Stomach (tissue), 8 donors: ENCODE measurements at regions not wholly inside any gene's neighbourhood (a gene's known extent, or its start where the extent isn't known, plus 50 kb on each side); places are given as distances from the start of the nearest gene placed in this dataset.

Experiments
- DNase-seq, 2 donors: peaks; one replicate each; pipeline versions ENCODE4 v3.0.0 to v3.0.0-alpha.2; 2013 to 2019
- H3K27ac ChIP-seq, 5 donors: fragments of 200-600 bp in 4 of 5; sonication (generic) in 4 of 5; one replicate each; pipeline ENCODE4 v1.5.1; 2013 to 2019; ENCODE audit warnings: mild to moderate bottlenecking in 1 of 5, moderate library complexity in 1 of 5
- H3K27me3 ChIP-seq, 3 donors: fragments of 200-600 bp; sonication (generic); one replicate each; pipeline ENCODE4 v1.5.1; 2017 to 2019; ENCODE audit warnings: mixed run types in 1 of 3
- H3K36me3 ChIP-seq, 4 donors: fragments of 200-600 bp; sonication (generic); 1 replicate in 3 of 4; 2 replicates in 1 of 4; pipeline ENCODE4 v1.5.1; 2016 to 2019
- H3K4me1 ChIP-seq, 4 donors: fragments of 200-600 bp; sonication (generic); one replicate each; pipeline ENCODE4 v1.5.1; 2016 to 2019
- H3K4me3 ChIP-seq, 4 donors: fragments of 200-600 bp; sonication (generic) in 3 of 4; one replicate each; pipeline ENCODE4 v1.5.1; 2016 to 2019; ENCODE audit warnings: mild to moderate bottlenecking in 1 of 4
- H3K9me3 ChIP-seq, 4 donors: fragments of 200-600 bp; sonication (generic); one replicate each; pipeline ENCODE4 v1.5.1; 2016 to 2019
- CTCF ChIP-seq, 7 experiments: fragments of 450-650 bp in 4 of 7; fragments of 200-600 bp in 3 of 7; sonication (generic) in 3 of 7; IDR thresholded peaks; one replicate each; pipeline ENCODE4 v1.5.1; 2016 to 2019; ENCODE audit warnings: antibody characterized with exemption in 7 of 7, control low read depth in 2 of 7, mild to moderate bottlenecking in 1 of 7
- EP300 ChIP-seq: sonication (generic); formaldehyde crosslinking; IDR thresholded peaks from one replicate; pipeline ENCODE4 v1.6.1; 2017; ENCODE audit warnings: antibody characterized with exemption
- POLR2A ChIP-seq, 4 donors: fragments of 450-650 bp; IDR thresholded peaks; one replicate each; pipeline ENCODE4 v1.6.1; 2016; ENCODE audit warnings: antibody characterized with exemption in 4 of 4, control low read depth in 2 of 4, mild to moderate bottlenecking in 1 of 4, moderate library complexity in 1 of 4
- POLR2AphosphoS5 ChIP-seq, 3 donors: sonication (generic); formaldehyde crosslinking; IDR thresholded peaks; one replicate each; pipeline ENCODE4 v1.6.1; 2016; ENCODE audit warnings: antibody characterized with exemption in 3 of 3
- WGBS, 5 donors: extraction: QIAGEN DNeasy Blood & Tissue Kit in 3 of 5; methylation state at CpG; one replicate each; pipeline versions ENCODE4 v1.1.5 to v1.1.7; 2013 to 2018; 5-methylcytosine and 5-hydroxymethylcytosine counted together
- intact Hi-C: fragments of 100-400 bp; cut with DNase I; formaldehyde crosslinking; loops from one replicate; pipeline ENCODE4 v1.15.1; 2023; ENCODE audit warnings: low total_unique reads
- donor health status: healthy with polysubstance abuse.
- donor health status: Bipolar disorder and iron deficiency.
- donor health status: healthy.

DNA sequence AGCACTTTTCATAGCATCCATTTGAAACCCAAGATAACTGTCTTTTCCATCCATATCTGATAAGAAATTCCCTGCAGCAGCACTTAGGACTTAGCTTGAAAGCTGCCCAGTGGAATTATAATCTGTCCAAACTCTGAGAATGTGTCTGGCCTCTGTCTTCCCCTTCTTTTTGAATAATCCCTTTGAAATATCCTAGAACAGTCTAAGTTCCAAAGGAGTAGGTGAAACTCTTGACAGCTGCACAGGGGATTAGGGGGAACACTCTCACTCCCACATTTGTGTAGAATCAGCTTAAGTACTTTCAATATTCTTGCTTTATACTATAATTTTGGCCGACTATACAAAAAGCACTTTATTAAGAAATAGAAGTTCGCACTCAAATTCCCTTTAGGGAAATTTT, 157.7 kb downstream of the PAPSS1 start:
- TF ChIP-seq POLR2A (IDR thresholded peaks at IDR 0.05) (no peak), POLR2AphosphoS5 (IDR thresholded peaks at IDR 0.05) (no peak), CTCF (IDR thresholded peaks at IDR 0.05) (no peak), EP300 (no peak)

DNA sequence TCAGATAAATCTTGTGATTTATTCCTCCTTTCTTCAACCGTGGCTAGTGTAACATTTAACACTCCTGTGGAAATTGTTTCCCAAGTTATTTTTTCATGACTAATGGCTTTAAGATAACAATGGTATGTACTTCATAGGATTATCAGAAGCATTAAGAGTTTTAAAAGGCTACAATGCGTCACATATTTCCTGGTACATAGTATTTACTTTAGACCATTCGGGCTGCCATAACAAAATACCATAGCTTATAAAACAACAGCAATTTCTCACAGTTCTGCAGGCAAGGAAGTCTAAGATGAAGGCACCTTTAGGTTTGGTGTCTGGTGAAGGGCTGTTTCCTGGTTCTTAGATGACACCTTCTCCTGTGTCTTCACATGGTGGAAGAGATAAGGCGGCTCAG, 158.6 kb downstream of the PAPSS1 start:
- H3K27me3 ChIP-seq = no peaks in the 10 kb centered on the region
- TF ChIP-seq POLR2AphosphoS5 (IDR thresholded peaks at IDR 0.05) = peak in 1 of 3 donors; percentile 35
- TF ChIP-seq POLR2A (IDR thresholded peaks at IDR 0.05) = no peak
- peaks cover 0 to 5% (median 0%) of the 10 kb centered on the region in 4 donors for H3K4me1 ChIP-seq
- H3K27ac ChIP-seq = peak overlapping the region in 3 of 5 donors; percentile 3 to 47 (median 43)
- intact Hi-C loops = no loop called here
- 35 to 57% (median 39%) methylated on average over 4 of the region's 4 CpGs for WGBS, 5 donors
- H3K9me3 ChIP-seq = peaks cover 0 to 18% (median 10%) of the 10 kb centered on the region in 4 donors
- peak in 1 of 2 donors; percentile 35 for DNase-seq
- no peak overlapping the region for H3K4me3 ChIP-seq
- H3K36me3 ChIP-seq = no peaks in the 10 kb centered on the region

More for the DNA sequence above, 157.7 kb downstream of the PAPSS1 start:
- intact Hi-C loops = no loop called here
- 92 to 97% (median 95%) methylated on average over 2 of the region's 2 CpGs for WGBS, 5 donors
- Histone ChIP-seq H3K4me1 (peaks cover 0 to 5% (median 0%) of the 10 kb centered on the region in 4 donors), H3K36me3 (no peaks in the 10 kb centered on the region), H3K27ac (peak overlapping the region in 1 of 5 donors; percentile 16), H3K9me3 (peaks cover 0 to 23% (median 10%) of the 10 kb centered on the region in 4 donors), H3K27me3 (no peaks in the 10 kb centered on the region), H3K4me3 (no peak overlapping the region)
- no peak for DNase-seq

GRCh38 chr4:107559653-107560052, 160.4 kb downstream of the PAPSS1 start:
- H3K27me3 ChIP-seq = no peaks in the 10 kb centered on the region
- no peak overlapping the region for H3K4me3 ChIP-seq
- H3K27ac ChIP-seq = no peak overlapping the region
- H3K36me3 ChIP-seq = no peaks in the 10 kb centered on the region
- peaks cover 0 to 18% (median 9%) of the 10 kb centered on the region in 4 donors for H3K9me3 ChIP-seq
- H3K4me1 ChIP-seq = peaks cover 0 to 5% (median 0%) of the 10 kb centered on the region in 4 donors
- no peak for DNase-seq
- intact Hi-C loops = no loop called here
- TF ChIP-seq POLR2AphosphoS5 (IDR thresholded peaks at IDR 0.05) (no peak), POLR2A (IDR thresholded peaks at IDR 0.05) (no peak), CTCF (IDR thresholded peaks at IDR 0.05) (no peak), EP300 (no peak)

- Histone ChIP-seq H3K27ac (no peak overlapping the region), H3K4me1 (no peaks in the 10 kb centered on the region), H3K27me3 (no peaks in the 10 kb centered on the region), H3K36me3 (no peaks in the 10 kb centered on the region), H3K9me3 (peaks cover 0 to 3% (median 0%) of the 10 kb centered on the region in 4 donors), H3K4me3 (no peak overlapping the region)
- no peak for DNase-seq
- TF ChIP-seq CTCF (IDR thresholded peaks at IDR 0.05) (no peak), POLR2AphosphoS5 (IDR thresholded peaks at IDR 0.05) (no peak), EP300 (no peak), POLR2A (IDR thresholded peaks at IDR 0.05) (no peak)
- intact Hi-C loops = no loop called here
- 68 to 97% (median 92%) methylated on average over 3 of the region's 3 CpGs for WGBS, 5 donors
These were observed 167.7 kb downstream of the PAPSS1 start for GRCh38 chr4:107552306-107552705.

DNA sequence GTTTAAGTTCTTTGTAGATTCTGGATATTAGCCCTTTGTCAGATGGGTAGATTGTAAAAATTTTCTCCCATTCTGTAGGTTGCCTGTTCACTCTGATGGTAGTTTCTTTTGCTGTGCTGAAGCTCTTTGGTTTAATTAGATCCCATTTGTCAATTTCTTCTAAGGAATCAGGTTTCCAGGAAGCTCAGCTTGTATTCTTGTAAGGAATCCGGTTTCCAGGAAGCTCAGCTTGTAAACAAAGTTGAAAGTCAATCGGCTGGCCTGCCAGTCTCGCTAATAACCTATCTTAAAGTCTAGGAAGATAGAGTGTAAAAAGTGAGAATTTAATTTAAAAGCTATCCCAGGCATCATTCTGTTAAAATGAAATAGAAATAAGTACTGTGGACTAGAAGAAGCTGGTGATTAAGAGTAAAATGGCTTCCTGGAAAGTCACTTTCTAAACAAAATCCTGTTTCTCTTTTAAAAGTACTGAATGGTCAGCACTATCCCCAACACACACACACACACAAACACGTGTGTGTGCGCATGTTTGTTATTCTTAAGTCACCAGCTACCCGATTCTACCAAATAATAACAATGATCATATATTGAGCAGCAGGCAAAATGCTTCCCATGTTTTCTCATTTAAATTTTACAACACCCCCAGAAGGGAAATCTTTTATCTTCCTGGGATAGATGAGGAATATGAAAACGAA, 171.7 kb downstream of the PAPSS1 start:
- Histone ChIP-seq H3K9me3 (no peaks in the 10 kb centered on the region), H3K27ac (peak overlapping the region in 1 of 5 donors; percentile 7), H3K27me3 (no peaks in the 10 kb centered on the region), H3K36me3 (no peaks in the 10 kb centered on the region), H3K4me3 (no peak overlapping the region), H3K4me1 (no peaks in the 10 kb centered on the region)
- WGBS, 5 donors = 39 to 46% (median 43%) methylated on average over 7 of the region's 7 CpGs
- DNase-seq = peak in 1 of 2 donors; percentile 42
- TF ChIP-seq POLR2AphosphoS5 (IDR thresholded peaks at IDR 0.05) (no peak), POLR2A (IDR thresholded peaks at IDR 0.05) (no peak), CTCF (IDR thresholded peaks at IDR 0.05) (no peak), EP300 (no peak)
- intact Hi-C loops = no loop called here
